Astrocyte (in vitro differentiated cells and primary cell): ENCODE measurements at regions not wholly inside any gene's neighbourhood (a gene's known extent, or its start where the extent isn't known, plus 50 kb on each side); places are given as distances from the start of the nearest gene placed in this dataset.

Experiments used
- DNase-seq: peaks from one replicate; pipeline ENCODE4 v3.0.0-alpha.2; 2010; ENCODE audit warnings: low read depth
- FAIRE-seq: peaks from 2 replicates; lab custom pipeline; 2011; peaks lifted over from hg19 to GRCh38; lab: Jason Lieb, UNC
- H2AFZ ChIP-seq: 2 replicates; pipeline ENCODE4 v1.6.0; 2012; ENCODE audit warnings: low read depth, low read length, inconsistent platforms
- H3K27ac ChIP-seq: 2 replicates; pipeline ENCODE4 v1.5.1; 2011; ENCODE audit warnings: low read depth, low read length, inconsistent platforms
- H3K27me3 ChIP-seq: 2 replicates; pipeline ENCODE4 v1.6.0; 2011; ENCODE audit warnings: low read length, inconsistent platforms; ENCODE audit not compliant: insufficient read depth
- H3K36me3 ChIP-seq: 2 replicates; pipeline ENCODE4 v1.5.1; 2011; ENCODE audit warnings: low read length, inconsistent platforms; ENCODE audit not compliant: insufficient read depth
- H3K4me1 ChIP-seq: 2 replicates; pipeline ENCODE4 v1.5.1; 2011; ENCODE audit warnings: low read length, inconsistent platforms; ENCODE audit not compliant: insufficient read depth
- H3K4me2 ChIP-seq: 2 replicates; pipeline ENCODE4 v1.6.0; 2012; ENCODE audit warnings: low read length, inconsistent platforms
- H3K4me3 ChIP-seq: 2 replicates; pipeline ENCODE4 v1.5.1; 2011; ENCODE audit warnings: low read depth, mild to moderate bottlenecking, low read length, inconsistent platforms; ENCODE audit not compliant: insufficient read depth
- H3K79me2 ChIP-seq: 2 replicates; pipeline ENCODE4 v1.6.0; 2012; ENCODE audit warnings: mild to moderate bottlenecking, low read length, inconsistent platforms; ENCODE audit not compliant: insufficient read depth
- H3K9ac ChIP-seq: 2 replicates; pipeline ENCODE4 v1.6.0; 2012; ENCODE audit warnings: mild to moderate bottlenecking, low read length, inconsistent platforms
- H3K9me3 ChIP-seq: 2 replicates; pipeline ENCODE4 v1.5.1; 2012; ENCODE audit warnings: low read depth, mild to moderate bottlenecking, low read length, inconsistent platforms; ENCODE audit not compliant: insufficient read depth
- H4K20me1 ChIP-seq: 2 replicates; pipeline ENCODE4 v1.6.0; 2012; ENCODE audit warnings: low read length, inconsistent platforms; ENCODE audit not compliant: insufficient read depth
- H3K27ac Mint-ChIP-seq: one replicate; pipeline ENCODE4 v1.8.0; 2021; ENCODE audit warnings: mild to moderate bottlenecking, mixed read lengths; ENCODE audit not compliant: unreplicated experiment
- H3K27me3 Mint-ChIP-seq: one replicate; pipeline ENCODE4 v1.8.0; 2021; ENCODE audit warnings: low read depth, mixed read lengths; ENCODE audit not compliant: unreplicated experiment
- H3K36me3 Mint-ChIP-seq: one replicate; pipeline ENCODE4 v1.8.0; 2021; ENCODE audit warnings: low read depth, mixed read lengths; ENCODE audit not compliant: unreplicated experiment
- H3K4me1 Mint-ChIP-seq: one replicate; pipeline ENCODE4 v1.8.0; 2021; ENCODE audit warnings: low read depth, mixed read lengths; ENCODE audit not compliant: unreplicated experiment
- H3K4me3 Mint-ChIP-seq: one replicate; pipeline ENCODE4 v1.8.0; 2021; ENCODE audit warnings: mild to moderate bottlenecking, moderate library complexity, mixed read lengths; ENCODE audit not compliant: unreplicated experiment
- H3K9me3 Mint-ChIP-seq: one replicate; pipeline ENCODE4 v1.8.0; 2021; ENCODE audit warnings: mild to moderate bottlenecking, mixed read lengths; ENCODE audit not compliant: unreplicated experiment
- CTCF ChIP-seq: IDR thresholded peaks from 2 replicates; pipeline ENCODE4 v1.5.1; 2011; ENCODE audit warnings: low read depth, mild to moderate bottlenecking, inconsistent platforms, low read length, moderate library complexity; ENCODE audit not compliant: insufficient read depth
- EZH2 ChIP-seq: IDR thresholded peaks from 2 replicates; pipeline ENCODE4 v1.6.1; 2012; ENCODE audit warnings: mild to moderate bottlenecking, low read length, inconsistent platforms; ENCODE audit not compliant: insufficient read depth

- no peaks in the 10 kb centered on the region for H3K27me3 ChIP-seq
- no peak for TF ChIP-seq CTCF
- TF ChIP-seq EZH2, result no peak
- FAIRE-seq, result no peak
- Mint-ChIP-seq H3K9me3 (peaks cover 3% of the 10 kb centered on the region), H3K36me3 (no peaks in the 10 kb centered on the region), H3K27ac (no peak overlapping the region), H3K27me3 (no peaks in the 10 kb centered on the region), H3K4me3 (no peak overlapping the region), H3K4me1 (no peaks in the 10 kb centered on the region)
- H3K9ac ChIP-seq, result no peak overlapping the region
- no peak overlapping the region for H3K4me3 ChIP-seq
- H3K27ac ChIP-seq, result no peak overlapping the region
- H3K9me3 ChIP-seq, result no peaks in the 10 kb centered on the region
- H3K79me2 ChIP-seq, result no peaks in the 10 kb centered on the region
- H3K36me3 ChIP-seq, result no peaks in the 10 kb centered on the region
- no peak overlapping the region for H2AFZ ChIP-seq
- DNase-seq, result peak; percentile 41
- H4K20me1 ChIP-seq, result no peaks in the 10 kb centered on the region
- peak overlapping the region; percentile 17 for H3K4me2 ChIP-seq
- H3K4me1 ChIP-seq, result peaks cover 4% of the 10 kb centered on the region
Measured at GRCh38 chr18:71630696-71631095, 913.4 kb downstream of the CBLN2 start.

GRCh38 chr18:71625556-71626090, 918.5 kb downstream of the CBLN2 start:
- no peaks in the 10 kb centered on the region for H3K36me3 Mint-ChIP-seq
- no peak for TF ChIP-seq EZH2
- no peak for TF ChIP-seq CTCF
- Histone ChIP-seq H3K27me3 (no peaks in the 10 kb centered on the region), H3K36me3 (no peaks in the 10 kb centered on the region), H3K4me2 (no peak overlapping the region), H3K4me1 (peaks cover 4% of the 10 kb centered on the region), H2AFZ (no peak overlapping the region), H3K79me2 (no peaks in the 10 kb centered on the region), H3K4me3 (no peak overlapping the region), H3K27ac (no peak overlapping the region), H4K20me1 (no peaks in the 10 kb centered on the region), H3K9me3 (no peaks in the 10 kb centered on the region), H3K9ac (no peak overlapping the region)
- H3K4me1 Mint-ChIP-seq, result no peaks in the 10 kb centered on the region
- no peak overlapping the region for H3K27ac Mint-ChIP-seq
- peaks cover 2% of the 10 kb centered on the region for H3K9me3 Mint-ChIP-seq
- FAIRE-seq, result no peak
- H3K27me3 Mint-ChIP-seq, result no peaks in the 10 kb centered on the region
- no peak overlapping the region for H3K4me3 Mint-ChIP-seq
- no peak for DNase-seq

GRCh38 chr18:71598374-71598773, 945.8 kb downstream of the CBLN2 start:
- H3K4me1 Mint-ChIP-seq, result no peaks in the 10 kb centered on the region
- no peak overlapping the region for H3K4me3 Mint-ChIP-seq
- Histone ChIP-seq H3K4me1 (no peaks in the 10 kb centered on the region), H3K9ac (no peak overlapping the region), H3K36me3 (no peaks in the 10 kb centered on the region), H3K9me3 (no peaks in the 10 kb centered on the region), H3K27me3 (no peaks in the 10 kb centered on the region), H3K4me3 (no peak overlapping the region), H3K79me2 (no peaks in the 10 kb centered on the region), H2AFZ (no peak overlapping the region), H3K4me2 (peak overlapping the region; percentile 25), H4K20me1 (no peaks in the 10 kb centered on the region), H3K27ac (no peak overlapping the region)
- peak; percentile 7 for DNase-seq
- TF ChIP-seq CTCF (no peak), EZH2 (no peak)
- no peaks in the 10 kb centered on the region for H3K27me3 Mint-ChIP-seq
- FAIRE-seq, result no peak
- H3K27ac Mint-ChIP-seq, result no peak overlapping the region
- H3K9me3 Mint-ChIP-seq, result no peaks in the 10 kb centered on the region
- no peaks in the 10 kb centered on the region for H3K36me3 Mint-ChIP-seq
